ENCODE measurements at regions not wholly inside any gene's neighbourhood (a gene's known extent, or its start where the extent isn't known, plus 50 kb on each side); places are given as distances from the start of the nearest gene placed in this dataset.

GRCh38 chr7:35370687-35371086, 116.8 kb upstream of the TBX20 start:
- no peak for TF ChIP-seq CTCF (IDR thresholded peaks at IDR 0.05)
- no peak for TF ChIP-seq POLR2A (IDR thresholded peaks at IDR 0.05)
